Endothelial cell of umbilical vein (primary cell): ENCODE measurements at regions not wholly inside any gene's neighbourhood (a gene's known extent, or its start where the extent isn't known, plus 50 kb on each side); places are given as distances from the start of the nearest gene placed in this dataset.

Source experiments
- BruUV-seq: library from RNA; stranded (reverse); fragments of 400-500 nt; replicated peaks from 2 replicates; lab custom pipeline; 2021; lab: Mats Ljungman, UMichigan
- CTCF ChIA-PET: fragments of 300-600, 350-600 bp; sonication (Branson Sonifier 250); formaldehyde crosslinking; loops from one replicate; lab custom pipeline; 2021; ENCODE audit warnings: antibody characterized with exemption, inconsistent platforms; lab: Charles Lee
- POLR2A ChIA-PET: fragments of 300-600, 350-600 bp; sonication (Branson Sonifier 250); formaldehyde crosslinking; loops from one replicate; lab custom pipeline; 2021; ENCODE audit warnings: antibody characterized with exemption, inconsistent platforms; lab: Charles Lee
- DNase-seq: peaks from one replicate; pipeline ENCODE4 v3.0.0-alpha.2; 2011; ENCODE audit warnings: low read depth, low spot score
- FAIRE-seq: peaks from 2 replicates; lab custom pipeline; 2011; peaks lifted over from hg19 to GRCh38; lab: Jason Lieb, UNC
- H2AFZ ChIP-seq: 2 replicates; pipeline ENCODE4 v1.6.0; 2012; ENCODE audit warnings: low read depth, low read length, control low read depth, inconsistent platforms
- H3K27ac ChIP-seq: 2 replicates; pipeline ENCODE4 v1.5.1; 2011; ENCODE audit warnings: low read depth, mild to moderate bottlenecking, control low read depth, low read length, moderate library complexity; ENCODE audit not compliant: insufficient read depth
- H3K27me3 ChIP-seq, 2 experiments: 2 replicates each; pipeline versions ENCODE4 v1.6.0 to v1.6.1; 2011; ENCODE audit warnings: low read length in 2 of 2, mixed read lengths in 1 of 2; ENCODE audit not compliant: control insufficient read depth in 2 of 2, insufficient read depth in 2 of 2
- H3K36me3 ChIP-seq, 2 experiments: 2 replicates in 1 of 2; 3 replicates in 1 of 2; pipeline ENCODE4 v1.5.1; 2011; ENCODE audit warnings: low read length in 2 of 2, mild to moderate bottlenecking in 1 of 2, moderate library complexity in 1 of 2; ENCODE audit not compliant: control insufficient read depth in 2 of 2, insufficient read depth in 2 of 2; ENCODE audit errors: extremely low read depth in 1 of 2
- H3K4me1 ChIP-seq: 3 replicates; pipeline ENCODE4 v1.5.1; 2011; ENCODE audit warnings: mild to moderate bottlenecking, low read length; ENCODE audit not compliant: control insufficient read depth, insufficient read depth; ENCODE audit errors: extremely low read depth
- H3K4me2 ChIP-seq: 2 replicates; pipeline ENCODE4 v1.6.1; 2011; ENCODE audit warnings: low read length, control low read depth, mixed read lengths; ENCODE audit not compliant: insufficient read depth
- H3K4me3 ChIP-seq, 3 experiments: fragments of 200-600 bp in 1 of 3; sonication (generic), shearing (Covaris generic) in 1 of 3; replicated peaks in 1 of 3; 2 replicates each; pipeline ENCODE4 v1.5.1; 2011 to 2016; ENCODE audit warnings: control low read depth in 3 of 3, low read length in 3 of 3, mild to moderate bottlenecking in 2 of 3, inconsistent platforms in 1 of 3, low read depth in 1 of 3, moderate library complexity in 1 of 3; ENCODE audit not compliant: insufficient read depth in 1 of 3
- H3K79me2 ChIP-seq: 2 replicates; pipeline ENCODE4 v1.6.0; 2012; ENCODE audit warnings: low read length, inconsistent platforms; ENCODE audit not compliant: control insufficient read depth, insufficient read depth
- H3K9ac ChIP-seq: replicated peaks from 2 replicates; pipeline ENCODE3; 2011; ENCODE audit warnings: low read length, control low read depth; ENCODE audit not compliant: insufficient read depth; ENCODE audit errors: extremely low read depth
- H3K9me1 ChIP-seq: replicated peaks from 3 replicates; pipeline ENCODE4 v1.6.0; 2011; ENCODE audit warnings: mild to moderate bottlenecking, low read length; ENCODE audit not compliant: control insufficient read depth, insufficient read depth; ENCODE audit errors: extremely low read depth
- H3K9me3 ChIP-seq: replicated peaks from 2 replicates; pipeline ENCODE4 v1.5.1; 2012; ENCODE audit warnings: low read length, inconsistent platforms; ENCODE audit not compliant: control insufficient read depth, insufficient read depth
- H4K20me1 ChIP-seq: replicated peaks from 2 replicates; pipeline ENCODE3; 2011; ENCODE audit warnings: mild to moderate bottlenecking, low read length; ENCODE audit not compliant: control insufficient read depth, insufficient read depth; ENCODE audit errors: extremely low read depth
- EZH2 ChIP-seq: IDR thresholded peaks from 2 replicates; pipeline ENCODE4 v1.6.1; 2012; ENCODE audit warnings: borderline replicate concordance, low read depth, mild to moderate bottlenecking, moderate library complexity, low read length, inconsistent platforms; ENCODE audit not compliant: severe bottlenecking
- FOS ChIP-seq: IDR thresholded peaks from 2 replicates; pipeline ENCODE4 v1.6.1; 2011; ENCODE audit warnings: mild to moderate bottlenecking, low read length, moderate library complexity, borderline replicate concordance; ENCODE audit not compliant: insufficient read depth
- GATA2 ChIP-seq: IDR thresholded peaks from 2 replicates; pipeline ENCODE4 v1.7.0; 2011; ENCODE audit warnings: low read depth, mild to moderate bottlenecking, moderate library complexity, mixed read lengths, low read length; ENCODE audit not compliant: insufficient read length, insufficient read depth
- JUN ChIP-seq: IDR thresholded peaks from 2 replicates; pipeline ENCODE4 v1.6.1; 2011; ENCODE audit warnings: borderline replicate concordance, low read depth; ENCODE audit not compliant: insufficient read length, insufficient read depth
- MYC ChIP-seq: IDR thresholded peaks from one replicate; pipeline ENCODE4 v1.6.1; 2011; ENCODE audit warnings: mild to moderate bottlenecking, low read depth, low read length
- POLR2A ChIP-seq: IDR thresholded peaks from 2 replicates; pipeline ENCODE4 v1.6.1; 2012; ENCODE audit warnings: low read depth, mild to moderate bottlenecking, control low read depth, low read length
- POLR2AphosphoS5 ChIP-seq: IDR thresholded peaks from 2 replicates; pipeline ENCODE4 v1.6.1; 2012; ENCODE audit warnings: low read depth, mild to moderate bottlenecking, control low read depth, low read length, moderate library complexity; ENCODE audit not compliant: insufficient read depth
- dilution Hi-C: fragments of 300-500 bp; cut with MboI; formaldehyde crosslinking; loops from one replicate; pipeline ENCODE4 v1.15.0; 2019; ENCODE audit warnings: low sequenced_read_pairs; ENCODE audit not compliant: extremely low pct_ligation_motif_present
- intact Hi-C: fragments of 100-400 bp; cut with micrococcal nuclease; formaldehyde crosslinking; loops from one replicate; pipeline ENCODE4 v1.10.0; 2022
- TF ChIP-seq, protein P1 (sequence below), 2 donors: IDR thresholded peaks; 1 replicate in 1 of 2; 2 replicates in 1 of 2; pipeline ENCODE4 v1.5.1; 2011; ENCODE audit warnings: low read length in 2 of 2, mild to moderate bottlenecking in 2 of 2, moderate library complexity in 2 of 2, control low read depth in 1 of 2, inconsistent platforms in 1 of 2, low read depth in 1 of 2; ENCODE audit not compliant: insufficient read depth in 1 of 2; ENCODE audit errors: extremely low read depth in 1 of 2
- TF ChIP-seq, protein P2 (sequence below): IDR thresholded peaks from 2 replicates; pipeline ENCODE4 v1.6.1; 2011; ENCODE audit not compliant: insufficient read depth, insufficient read length

DNA sequence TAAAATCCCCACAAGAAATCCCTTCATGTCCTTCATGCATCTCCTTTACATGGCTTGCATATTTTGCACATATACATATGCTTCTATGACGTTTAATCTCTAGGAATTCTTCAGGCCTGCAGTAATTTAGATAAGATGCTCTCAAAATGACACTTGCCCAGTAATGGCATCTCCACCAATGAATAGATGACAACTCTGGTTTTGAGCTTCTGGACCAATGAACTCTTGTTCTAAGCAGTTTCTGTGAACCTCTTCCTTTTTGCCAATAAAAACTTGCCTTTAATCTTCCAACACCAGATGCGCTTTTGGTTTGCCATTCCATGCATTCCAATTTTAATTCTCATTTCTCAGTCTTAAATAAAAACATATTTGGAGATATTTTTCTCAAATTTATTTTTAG is 189.8 kb upstream of the OLFM3 start:
- DNase-seq (no peak), FAIRE-seq (no peak)
- no peaks in the 10 kb centered on the region for H4K20me1 ChIP-seq
- H3K4me2 ChIP-seq: no peak overlapping the region
- no peak overlapping the region for H3K9ac ChIP-seq
- no peaks in the 10 kb centered on the region for H3K27me3 ChIP-seq
- dilution Hi-C loops (no loop called here), intact Hi-C loops (no loop called here)
- no peaks in the 10 kb centered on the region for H3K9me3 ChIP-seq
- ChIA-PET CTCF (no interaction called here), POLR2A (no interaction called here)
- H3K27ac ChIP-seq: no peak overlapping the region
- BruUV-seq: no TSS peak
- H3K79me2 ChIP-seq: no peaks in the 10 kb centered on the region
- H3K4me1 ChIP-seq: no peaks in the 10 kb centered on the region
- H3K36me3 ChIP-seq: no peaks in the 10 kb centered on the region
- H3K9me1 ChIP-seq: no peaks in the 10 kb centered on the region
- no peak overlapping the region for H3K4me3 ChIP-seq
- no peak overlapping the region for H2AFZ ChIP-seq
- TF ChIP-seq FOS (no peak), MYC (no peak), JUN (no peak), EZH2 (no peak), POLR2A (no peak), POLR2AphosphoS5 (no peak)
- TF ChIP-seq, protein P1, sequence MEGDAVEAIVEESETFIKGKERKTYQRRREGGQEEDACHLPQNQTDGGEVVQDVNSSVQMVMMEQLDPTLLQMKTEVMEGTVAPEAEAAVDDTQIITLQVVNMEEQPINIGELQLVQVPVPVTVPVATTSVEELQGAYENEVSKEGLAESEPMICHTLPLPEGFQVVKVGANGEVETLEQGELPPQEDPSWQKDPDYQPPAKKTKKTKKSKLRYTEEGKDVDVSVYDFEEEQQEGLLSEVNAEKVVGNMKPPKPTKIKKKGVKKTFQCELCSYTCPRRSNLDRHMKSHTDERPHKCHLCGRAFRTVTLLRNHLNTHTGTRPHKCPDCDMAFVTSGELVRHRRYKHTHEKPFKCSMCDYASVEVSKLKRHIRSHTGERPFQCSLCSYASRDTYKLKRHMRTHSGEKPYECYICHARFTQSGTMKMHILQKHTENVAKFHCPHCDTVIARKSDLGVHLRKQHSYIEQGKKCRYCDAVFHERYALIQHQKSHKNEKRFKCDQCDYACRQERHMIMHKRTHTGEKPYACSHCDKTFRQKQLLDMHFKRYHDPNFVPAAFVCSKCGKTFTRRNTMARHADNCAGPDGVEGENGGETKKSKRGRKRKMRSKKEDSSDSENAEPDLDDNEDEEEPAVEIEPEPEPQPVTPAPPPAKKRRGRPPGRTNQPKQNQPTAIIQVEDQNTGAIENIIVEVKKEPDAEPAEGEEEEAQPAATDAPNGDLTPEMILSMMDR (IDR thresholded peaks at IDR 0.05; ENCODE audit: extremely low read depth in 1 of 2, insufficient read depth in 1 of 2, low read depth in 1 of 2, low read length in 2 of 2): no peak

DNA sequence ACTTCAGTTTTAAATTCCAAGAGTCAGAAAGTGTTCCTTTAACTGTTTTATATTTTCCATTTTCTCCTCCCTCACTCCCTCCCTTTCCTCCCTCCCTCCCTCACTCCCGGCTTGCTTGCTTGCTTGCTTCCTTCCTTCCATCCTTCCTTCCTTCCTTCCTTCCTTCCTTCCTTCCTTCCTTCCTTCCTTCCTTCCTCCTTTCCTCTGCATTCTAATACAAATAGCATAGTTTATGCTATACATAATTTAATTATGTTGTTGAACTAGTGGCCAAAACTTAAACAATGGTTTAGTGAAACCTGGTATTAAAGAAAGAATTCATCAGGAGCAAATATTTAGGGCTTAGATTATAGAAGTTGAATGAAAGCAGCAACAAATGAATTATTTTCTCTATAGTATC is 188.5 kb upstream of the OLFM3 start:
- ChIA-PET CTCF (no interaction called here), POLR2A (no interaction called here)
- Histone ChIP-seq H3K27me3 (no peaks in the 10 kb centered on the region), H2AFZ (no peak overlapping the region), H3K4me2 (no peak overlapping the region), H3K36me3 (no peaks in the 10 kb centered on the region), H3K4me1 (no peaks in the 10 kb centered on the region), H3K9me3 (no peaks in the 10 kb centered on the region), H3K27ac (no peak overlapping the region), H3K79me2 (no peaks in the 10 kb centered on the region), H4K20me1 (no peaks in the 10 kb centered on the region), H3K9ac (no peak overlapping the region), H3K4me3 (no peak overlapping the region), H3K9me1 (no peaks in the 10 kb centered on the region)
- DNase-seq: no peak
- TF ChIP-seq, protein P1 (IDR thresholded peaks at IDR 0.05; ENCODE audit: extremely low read depth in 1 of 2, insufficient read depth in 1 of 2, low read depth in 1 of 2, low read length in 2 of 2): no peak
- TF ChIP-seq POLR2AphosphoS5: no peak
- no peak for TF ChIP-seq EZH2
- TF ChIP-seq, protein P2, sequence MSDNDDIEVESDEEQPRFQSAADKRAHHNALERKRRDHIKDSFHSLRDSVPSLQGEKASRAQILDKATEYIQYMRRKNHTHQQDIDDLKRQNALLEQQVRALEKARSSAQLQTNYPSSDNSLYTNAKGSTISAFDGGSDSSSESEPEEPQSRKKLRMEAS: no peak
- no peak for TF ChIP-seq MYC
- no peak for TF ChIP-seq POLR2A
- TF ChIP-seq GATA2: no peak
- no peak for TF ChIP-seq FOS
- no peak for TF ChIP-seq JUN
- no TSS peak for BruUV-seq
- intact Hi-C loops: no loop called here
- dilution Hi-C loops: no loop called here
- FAIRE-seq: no peak
